HEK293T (cell line): ENCODE measurements at regions not wholly inside any gene's neighbourhood (a gene's known extent, or its start where the extent isn't known, plus 50 kb on each side); places are given as distances from the start of the nearest gene placed in this dataset.

Experiments
- ARNT ChIP-seq: fragments of 450-650 bp; IDR thresholded peaks from 2 replicates; pipeline ENCODE4 v1.6.1; 2017; ENCODE audit warnings: mild to moderate bottlenecking
- ELF4 ChIP-seq: fragments of 450-650 bp; IDR thresholded peaks from 2 replicates; pipeline ENCODE4 v1.6.1; 2017; ENCODE audit warnings: antibody characterized with exemption
- FOXM1 ChIP-seq: fragments of 450-650 bp; IDR thresholded peaks from 2 replicates; pipeline ENCODE4 v1.6.1; 2017; ENCODE audit warnings: mild to moderate bottlenecking, borderline replicate concordance
- NFRKB ChIP-seq: fragments of 450-650 bp; IDR thresholded peaks from 2 replicates; pipeline ENCODE4 v1.6.1; 2016; ENCODE audit warnings: mild to moderate bottlenecking, moderate library complexity
- SP1 ChIP-seq: fragments of 450-650 bp; IDR thresholded peaks from 2 replicates; pipeline ENCODE4 v1.6.1; 2017
- SUZ12 ChIP-seq: fragments of 450-650 bp; IDR thresholded peaks from 2 replicates; pipeline ENCODE4 v1.6.1; 2016; ENCODE audit warnings: mild to moderate bottlenecking
- TARDBP ChIP-seq: fragments of 450-650 bp; IDR thresholded peaks from 2 replicates; pipeline ENCODE4 v1.6.1; 2016
- ZNF384 ChIP-seq: fragments of 450-650 bp; IDR thresholded peaks from 2 replicates; pipeline ENCODE4 v1.6.1; 2016
- TF ChIP-seq, protein P1 (sequence below): fragments of 450-650 bp; IDR thresholded peaks from 2 replicates; pipeline ENCODE4 v1.6.1; 2016

DNA sequence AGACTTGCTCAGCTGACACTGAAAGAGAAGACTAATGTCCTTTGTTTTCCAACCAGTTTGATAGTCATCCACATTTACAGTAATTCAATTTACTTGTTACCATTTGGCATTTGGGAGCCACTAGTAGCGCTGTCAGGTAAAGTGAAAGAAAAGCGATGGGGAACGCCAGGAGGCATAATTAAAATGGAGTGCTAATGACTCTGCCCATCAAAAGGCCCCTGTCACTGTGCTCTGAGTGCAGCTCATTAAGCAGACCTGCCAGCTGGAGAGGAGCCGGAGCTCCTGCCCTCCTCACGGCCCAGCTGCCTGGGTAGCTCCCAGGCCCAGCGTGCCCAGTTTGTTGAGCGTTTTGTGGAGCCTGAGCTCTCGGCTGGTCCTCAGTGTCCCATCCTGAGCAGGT lies 463.6 kb upstream of the CCDC196 start:
- TF ChIP-seq SP1 (no peak), ELF4 (no peak), FOXM1 (no peak), ARNT (no peak), TARDBP (no peak), NFRKB (no peak), SUZ12 (no peak), ZNF384 (no peak)
- TF ChIP-seq, protein P1, sequence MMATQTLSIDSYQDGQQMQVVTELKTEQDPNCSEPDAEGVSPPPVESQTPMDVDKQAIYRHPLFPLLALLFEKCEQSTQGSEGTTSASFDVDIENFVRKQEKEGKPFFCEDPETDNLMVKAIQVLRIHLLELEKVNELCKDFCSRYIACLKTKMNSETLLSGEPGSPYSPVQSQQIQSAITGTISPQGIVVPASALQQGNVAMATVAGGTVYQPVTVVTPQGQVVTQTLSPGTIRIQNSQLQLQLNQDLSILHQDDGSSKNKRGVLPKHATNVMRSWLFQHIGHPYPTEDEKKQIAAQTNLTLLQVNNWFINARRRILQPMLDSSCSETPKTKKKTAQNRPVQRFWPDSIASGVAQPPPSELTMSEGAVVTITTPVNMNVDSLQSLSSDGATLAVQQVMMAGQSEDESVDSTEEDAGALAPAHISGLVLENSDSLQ, result no peak
